WI38 (cell line): ENCODE measurements at regions not wholly inside any gene's neighbourhood (a gene's known extent, or its start where the extent isn't known, plus 50 kb on each side); places are given as distances from the start of the nearest gene placed in this dataset.

ENCODE experiments used
- H3K4me3 ChIP-seq: 2 replicates; pipeline ENCODE4 v1.5.1; 2011; ENCODE audit warnings: low read depth, mild to moderate bottlenecking, control low read depth, low read length
- TF ChIP-seq, protein P1 (sequence below): IDR thresholded peaks from 2 replicates; pipeline ENCODE4 v1.5.1; 2012; ENCODE audit warnings: low read depth, mild to moderate bottlenecking, control low read depth, low read length

DNA sequence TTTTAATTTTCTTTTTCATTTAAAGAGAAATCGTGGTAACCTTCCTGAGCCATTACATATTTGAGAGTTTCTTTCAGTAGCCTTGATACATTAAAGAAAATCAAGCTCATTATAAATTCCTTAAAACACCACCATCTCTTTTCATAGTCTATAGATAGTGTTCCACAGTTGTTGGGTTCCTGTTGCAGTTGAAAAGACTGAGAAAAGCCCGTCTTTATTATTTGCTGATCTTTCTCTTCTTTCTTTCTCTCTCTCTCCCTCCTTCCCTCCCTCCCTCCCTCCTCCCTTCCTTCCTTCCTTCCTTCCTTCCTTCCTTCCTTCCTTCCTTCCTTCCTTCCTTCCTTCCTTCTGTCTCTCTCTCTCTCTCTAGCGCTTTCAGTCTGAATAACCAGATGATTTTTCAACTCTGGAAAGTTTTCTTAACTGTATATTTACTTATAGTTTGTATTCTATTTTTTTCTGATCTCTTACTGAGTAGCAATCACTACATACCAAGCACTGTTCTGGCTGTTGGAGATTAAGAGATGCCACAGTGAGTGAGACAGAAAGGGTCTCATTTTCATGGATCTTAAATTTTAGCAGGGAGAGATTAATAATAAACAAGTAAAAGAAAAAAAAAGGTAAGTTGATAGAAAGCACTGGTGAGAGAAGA is 157.5 kb downstream of the TINAG start:
- TF ChIP-seq, protein P1, sequence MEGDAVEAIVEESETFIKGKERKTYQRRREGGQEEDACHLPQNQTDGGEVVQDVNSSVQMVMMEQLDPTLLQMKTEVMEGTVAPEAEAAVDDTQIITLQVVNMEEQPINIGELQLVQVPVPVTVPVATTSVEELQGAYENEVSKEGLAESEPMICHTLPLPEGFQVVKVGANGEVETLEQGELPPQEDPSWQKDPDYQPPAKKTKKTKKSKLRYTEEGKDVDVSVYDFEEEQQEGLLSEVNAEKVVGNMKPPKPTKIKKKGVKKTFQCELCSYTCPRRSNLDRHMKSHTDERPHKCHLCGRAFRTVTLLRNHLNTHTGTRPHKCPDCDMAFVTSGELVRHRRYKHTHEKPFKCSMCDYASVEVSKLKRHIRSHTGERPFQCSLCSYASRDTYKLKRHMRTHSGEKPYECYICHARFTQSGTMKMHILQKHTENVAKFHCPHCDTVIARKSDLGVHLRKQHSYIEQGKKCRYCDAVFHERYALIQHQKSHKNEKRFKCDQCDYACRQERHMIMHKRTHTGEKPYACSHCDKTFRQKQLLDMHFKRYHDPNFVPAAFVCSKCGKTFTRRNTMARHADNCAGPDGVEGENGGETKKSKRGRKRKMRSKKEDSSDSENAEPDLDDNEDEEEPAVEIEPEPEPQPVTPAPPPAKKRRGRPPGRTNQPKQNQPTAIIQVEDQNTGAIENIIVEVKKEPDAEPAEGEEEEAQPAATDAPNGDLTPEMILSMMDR: no peak
- no peak overlapping the region for H3K4me3 ChIP-seq

DNA sequence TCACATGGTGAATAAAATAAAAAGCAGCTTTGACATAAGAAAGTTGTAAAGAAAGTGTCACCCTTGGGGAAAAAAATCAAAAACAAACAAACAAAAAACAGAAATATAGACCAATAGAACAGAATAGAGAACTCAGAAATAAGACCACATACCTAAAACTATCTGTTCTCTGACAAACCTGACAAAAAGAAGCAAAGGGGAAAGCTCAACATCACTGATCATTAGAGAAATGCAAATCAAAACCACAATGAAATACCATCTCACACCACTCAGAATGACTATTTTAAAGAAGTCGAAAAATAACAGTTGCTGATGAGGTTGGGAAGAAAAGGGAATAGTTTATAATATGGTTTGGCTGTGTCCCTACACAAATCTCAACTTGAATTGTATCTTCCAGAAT is 159.1 kb downstream of the TINAG start:
- H3K4me3 ChIP-seq: no peak overlapping the region
- TF ChIP-seq, protein P1: no peak

DNA sequence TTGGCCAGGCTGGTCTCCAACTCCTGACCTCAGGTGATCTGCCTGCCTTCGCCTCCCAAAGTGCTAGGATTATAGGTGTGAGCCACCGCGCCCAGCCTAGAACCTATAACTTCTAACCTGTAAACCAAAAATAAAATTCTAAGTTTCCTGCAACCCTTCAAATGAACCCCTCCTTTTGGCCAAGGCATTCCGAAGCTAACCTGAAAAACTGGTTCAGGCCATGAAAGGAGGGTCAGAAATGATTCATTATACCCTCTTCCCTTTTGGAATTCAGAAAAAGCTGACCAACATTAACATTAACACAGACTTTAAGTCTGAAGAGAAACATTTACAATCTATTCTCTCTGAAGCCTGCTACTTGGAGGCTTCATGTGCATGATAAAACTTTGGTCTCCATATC is 165.1 kb downstream of the TINAG start:
- TF ChIP-seq, protein P1: no peak

DNA sequence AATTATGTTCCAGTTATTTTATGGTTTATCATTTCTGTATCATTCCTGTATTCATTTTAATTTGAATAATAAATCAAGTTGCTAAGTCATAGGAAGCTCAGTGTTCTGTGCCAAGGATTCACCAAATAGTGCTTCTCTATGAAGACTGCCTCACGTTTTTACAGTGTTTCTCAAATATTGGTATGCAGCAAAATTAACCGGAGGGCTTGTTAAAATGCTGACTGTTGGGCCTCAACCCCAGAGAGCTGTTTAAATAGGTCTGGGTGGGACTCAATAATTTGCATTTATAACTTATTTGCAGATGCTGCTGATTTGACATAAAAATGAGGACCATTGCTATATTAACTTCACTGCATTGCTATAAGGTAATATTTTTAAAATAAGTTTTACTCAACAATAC is 166.7 kb downstream of the TINAG start:
- TF ChIP-seq, protein P1: no peak
- no peak overlapping the region for H3K4me3 ChIP-seq

More for the DNA sequence above, 165.1 kb downstream of the TINAG start:
- H3K4me3 ChIP-seq: no peak overlapping the region

- H3K4me3 ChIP-seq: no peak overlapping the region
- TF ChIP-seq, protein P1: no peak
Measured at GRCh38 chr6:54481091-54481490, 172.8 kb downstream of the TINAG start.

DNA sequence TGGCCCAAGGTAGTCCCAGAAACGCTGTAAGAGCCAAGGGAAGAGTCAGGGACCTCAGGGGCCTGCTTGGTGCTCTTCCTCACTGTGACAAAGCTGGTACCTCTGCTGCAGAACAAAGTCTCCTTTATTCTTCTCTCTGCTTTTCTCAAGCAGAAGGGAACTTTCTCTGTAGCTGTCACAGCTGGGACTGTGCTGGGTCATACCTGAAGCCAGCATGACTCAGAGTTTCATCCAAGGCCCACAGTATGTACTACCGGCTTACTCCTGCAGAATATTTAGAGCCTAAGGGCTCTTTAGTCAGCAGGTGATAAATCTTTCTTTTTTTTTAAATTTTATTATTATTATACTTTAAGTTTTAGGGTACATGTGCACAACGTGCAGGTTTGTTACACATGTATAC is 183.2 kb downstream of the TINAG start:
- no peak overlapping the region for H3K4me3 ChIP-seq
- TF ChIP-seq, protein P1: no peak

- TF ChIP-seq, protein P1: no peak
- no peak overlapping the region for H3K4me3 ChIP-seq
Measured at GRCh38 chr6:54493138-54493537, 184.9 kb downstream of the TINAG start.
